Ishikawa (cell line): ENCODE measurements at regions not wholly inside any gene's neighbourhood (a gene's known extent, or its start where the extent isn't known, plus 50 kb on each side); places are given as distances from the start of the nearest gene placed in this dataset.

Experiments
- CEBPB ChIP-seq: IDR thresholded peaks from 2 replicates; pipeline ENCODE4 v1.6.1; 2012
- CREB1 ChIP-seq: IDR thresholded peaks from 2 replicates; pipeline ENCODE4 v1.6.1; 2012; ENCODE audit warnings: low read depth
- EGR1 ChIP-seq: IDR thresholded peaks from 2 replicates; pipeline ENCODE4 v1.6.1; 2012
- EP300 ChIP-seq: IDR thresholded peaks from 2 replicates; pipeline ENCODE4 v1.6.1; 2012; ENCODE audit warnings: borderline replicate concordance
- FOXM1 ChIP-seq: IDR thresholded peaks from 2 replicates; pipeline ENCODE4 v1.6.1; 2012; ENCODE audit warnings: low read depth, borderline replicate concordance
- MAX ChIP-seq: IDR thresholded peaks from 2 replicates; pipeline ENCODE4 v1.6.1; 2012
- NFIC ChIP-seq: IDR thresholded peaks from 2 replicates; pipeline ENCODE4 v1.6.1; 2012
- RAD21 ChIP-seq: IDR thresholded peaks from 2 replicates; pipeline ENCODE4 v1.6.1; 2012; ENCODE audit warnings: low read depth
- REST ChIP-seq: IDR thresholded peaks from 2 replicates; pipeline ENCODE4 v1.6.1; 2012; ENCODE audit warnings: low read depth, mild to moderate bottlenecking
- TAF1 ChIP-seq: IDR thresholded peaks from 2 replicates; pipeline ENCODE4 v1.6.1; 2012; ENCODE audit warnings: low read depth, mild to moderate bottlenecking
- TCF12 ChIP-seq: IDR thresholded peaks from 2 replicates; pipeline ENCODE4 v1.6.1; 2012; ENCODE audit warnings: low read depth
- TEAD4 ChIP-seq: IDR thresholded peaks from 2 replicates; pipeline ENCODE4 v1.6.1; 2012
- USF1 ChIP-seq: IDR thresholded peaks from 2 replicates; pipeline ENCODE4 v1.6.1; 2012
- YY1 ChIP-seq: IDR thresholded peaks from 2 replicates; pipeline ENCODE4 v1.6.1; 2012; ENCODE audit warnings: low read depth
- ZBTB7A ChIP-seq: IDR thresholded peaks from 2 replicates; pipeline ENCODE4 v1.6.1; 2012; ENCODE audit warnings: low read depth

- TF ChIP-seq EGR1 (no peak), TCF12 (no peak), TEAD4 (no peak), TAF1 (no peak), CEBPB (no peak), CREB1 (no peak), REST (no peak)
Observed at GRCh38 chrX:25202827-25203226, 187.1 kb upstream of the ARX start.

- TF ChIP-seq YY1 (no peak), FOXM1 (no peak), MAX (no peak), USF1 (no peak), NFIC (no peak), TEAD4 (no peak), CREB1 (no peak), REST (no peak), EGR1 (no peak), RAD21 (no peak), CEBPB (no peak), EP300 (no peak), TAF1 (no peak), ZBTB7A (no peak), TCF12 (no peak)
Observed at GRCh38 chrX:25198891-25199290, 183.1 kb upstream of the ARX start.

GRCh38 chrX:25198253-25198652 lies 182.5 kb upstream of the ARX start:
- no peak for TF ChIP-seq FOXM1
- no peak for TF ChIP-seq USF1
- no peak for TF ChIP-seq TAF1
- TF ChIP-seq NFIC: no peak
- no peak for TF ChIP-seq CEBPB
- TF ChIP-seq MAX: no peak
- no peak for TF ChIP-seq EGR1
- TF ChIP-seq TCF12: no peak
- no peak for TF ChIP-seq RAD21
- TF ChIP-seq ZBTB7A: no peak
- no peak for TF ChIP-seq EP300
- no peak for TF ChIP-seq REST

- TF ChIP-seq FOXM1 (no peak), ZBTB7A (no peak), REST (no peak), TAF1 (no peak), MAX (no peak), EP300 (no peak), YY1 (no peak), NFIC (no peak), RAD21 (no peak), TEAD4 (no peak), TCF12 (no peak), EGR1 (no peak), USF1 (no peak), CEBPB (no peak), CREB1 (no peak)
Observed at GRCh38 chrX:25196221-25196620, 180.5 kb upstream of the ARX start.
